RWPE1 (cell line): ENCODE measurements at regions not wholly inside any gene's neighbourhood (a gene's known extent, or its start where the extent isn't known, plus 50 kb on each side); places are given as distances from the start of the nearest gene placed in this dataset.

ENCODE experiments used
- CTCF ChIA-PET: fragments of 350-600 bp; sonication (Branson Sonifier 250); formaldehyde crosslinking; extraction: SDS; loops from one replicate; lab custom pipeline; 2021; lab: Yijun Ruan, JAX
- POLR2A ChIA-PET: fragments of 400-600 bp; formaldehyde crosslinking; extraction: SDS; loops from one replicate; lab custom pipeline; 2020; ENCODE audit warnings: antibody characterized with exemption; ENCODE audit not compliant: low non-redundant PET; lab: Yijun Ruan, JAX
- DNase-seq: peaks from one replicate; pipeline ENCODE4 v3.0.0; 2012; ENCODE audit warnings: low spot score
- H3K27ac ChIP-seq: fragments of 450-650 bp; 2 replicates; pipeline ENCODE4 v1.5.1; 2017
- CTCF ChIP-seq: fragments of 450-650 bp; conservative IDR thresholded peaks from 2 replicates; pipeline ENCODE4 v1.5.1; 2017; ENCODE audit warnings: low read depth, mild to moderate bottlenecking

- ChIA-PET POLR2A (no interaction called here), CTCF (no interaction called here)
- no peak for DNase-seq
- no peak overlapping the region for H3K27ac ChIP-seq
- TF ChIP-seq CTCF = no peak
Measured at GRCh38 chr12:105581420-105581819, 250.9 kb downstream of the C12orf75 start.

- no peak for DNase-seq
- ChIA-PET CTCF (no interaction called here), POLR2A (no interaction called here)
- TF ChIP-seq CTCF = no peak
- H3K27ac ChIP-seq = no peak overlapping the region
Measured at GRCh38 chr12:105585107-105585506, 254.6 kb downstream of the C12orf75 start.

- no peak for TF ChIP-seq CTCF
- ChIA-PET POLR2A (no interaction called here), CTCF (interaction anchor here (0.6 to 1.0 kb wide), 2 partner anchors 30 to 1798 kb away, joined by 4 read pairs; no protein-coding TSS in a partner anchor)
- no peak for DNase-seq
- H3K27ac ChIP-seq = no peak overlapping the region
Measured at GRCh38 chr12:105587237-105587636, 256.7 kb downstream of the C12orf75 start.

GRCh38 chr12:105588106-105588505, 257.6 kb downstream of the C12orf75 start:
- CTCF ChIA-PET = no interaction called here
- TF ChIP-seq CTCF = no peak
- H3K27ac ChIP-seq = no peak overlapping the region
- no peak for DNase-seq
- POLR2A ChIA-PET = no interaction called here

GRCh38 chr12:105590571-105590970, 260.1 kb downstream of the C12orf75 start:
- H3K27ac ChIP-seq = no peak overlapping the region
- DNase-seq = peak; percentile 64
- ChIA-PET CTCF (no interaction called here), POLR2A (no interaction called here)
- no peak for TF ChIP-seq CTCF

GRCh38 chr12:105595440-105595839, 264.9 kb downstream of the C12orf75 start:
- POLR2A ChIA-PET = no interaction called here
- no peak for TF ChIP-seq CTCF
- H3K27ac ChIP-seq = no peak overlapping the region
- no peak for DNase-seq
- CTCF ChIA-PET = no interaction called here
